NOMO-1 (cell line): ENCODE measurements at regions not wholly inside any gene's neighbourhood (a gene's known extent, or its start where the extent isn't known, plus 50 kb on each side); places are given as distances from the start of the nearest gene placed in this dataset.

Experiments used
- DNase-seq, 2 experiments: peaks; one replicate each; lab custom pipeline; 2025; ENCODE audit not compliant: unreplicated experiment in 2 of 2; lab: John Stamatoyannopoulos, UW

GRCh38 chr20:56828402-56828801 lies 199.3 kb downstream of the TFAP2C start:
- DNase-seq, result no peak

GRCh38 chr20:56829788-56830385 lies 200.8 kb downstream of the TFAP2C start:
- DNase-seq, result no peak

- no peak for DNase-seq
These were observed 202.7 kb downstream of the TFAP2C start for GRCh38 chr20:56831795-56832194.

- peak; percentile 42 to 70 for DNase-seq
These were observed 204.3 kb downstream of the TFAP2C start for GRCh38 chr20:56833427-56833826.

GRCh38 chr20:56835829-56836550 lies 206.9 kb downstream of the TFAP2C start:
- DNase-seq, result no peak

GRCh38 chr20:56839222-56839621 lies 210.1 kb downstream of the TFAP2C start:
- no peak for DNase-seq

- DNase-seq, result no peak
These were observed 210.7 kb downstream of the TFAP2C start for GRCh38 chr20:56839786-56840185.

- DNase-seq, result no peak
These were observed 211.7 kb downstream of the TFAP2C start for GRCh38 chr20:56840716-56841261.

- DNase-seq, result no peak
These were observed 212.3 kb downstream of the TFAP2C start for GRCh38 chr20:56841346-56841908.

- DNase-seq, result no peak
These were observed 212.9 kb downstream of the TFAP2C start for GRCh38 chr20:56842056-56842455.

GRCh38 chr20:56843386-56843785 lies 214.3 kb downstream of the TFAP2C start:
- no peak for DNase-seq

- no peak for DNase-seq
These were observed 214.7 kb downstream of the TFAP2C start for GRCh38 chr20:56843817-56844216.

- no peak for DNase-seq
These were observed 216.5 kb downstream of the TFAP2C start for GRCh38 chr20:56845546-56846086.

- DNase-seq, result no peak
These were observed 219.5 kb downstream of the TFAP2C start for GRCh38 chr20:56848561-56848960.

- DNase-seq, result no peak
These were observed 222.4 kb downstream of the TFAP2C start for GRCh38 chr20:56851552-56851951.

GRCh38 chr20:56855708-56856107 lies 226.6 kb downstream of the TFAP2C start:
- DNase-seq, result no peak

- DNase-seq, result no peak
These were observed 228.8 kb downstream of the TFAP2C start for GRCh38 chr20:56857950-56858349.

GRCh38 chr20:56859039-56859800 lies 230.1 kb downstream of the TFAP2C start:
- DNase-seq, result peak in 1 of 2 experiments; percentile 7

GRCh38 chr20:56859801-56860261 lies 230.7 kb downstream of the TFAP2C start:
- no peak for DNase-seq

GRCh38 chr20:56860413-56860812 lies 231.3 kb downstream of the TFAP2C start:
- peak in 1 of 2 experiments; percentile 43 for DNase-seq

GRCh38 chr20:56861590-56861989 lies 232.5 kb downstream of the TFAP2C start:
- DNase-seq, result no peak
